ENCODE measurements at regions not wholly inside any gene's neighbourhood (a gene's known extent, or its start where the extent isn't known, plus 50 kb on each side); places are given as distances from the start of the nearest gene placed in this dataset.

DNA sequence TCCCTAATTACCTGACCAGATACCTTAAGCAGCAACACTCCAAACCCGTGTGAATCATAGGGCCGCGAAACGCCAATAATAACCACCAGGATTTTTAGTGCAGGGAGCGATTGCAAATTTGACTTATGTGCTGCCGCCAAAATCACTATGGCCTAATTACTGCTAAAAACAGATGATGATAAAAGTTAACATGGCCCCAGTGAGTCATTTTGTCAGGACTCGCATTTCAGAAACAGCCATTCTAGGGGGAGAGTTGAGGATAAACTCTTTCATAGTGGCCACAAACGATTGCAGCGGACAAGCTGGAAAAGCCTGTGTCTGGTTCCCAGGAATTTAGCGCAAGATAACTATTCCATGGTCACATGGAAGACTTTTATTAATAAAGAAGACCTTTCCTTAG is 103.4 kb downstream of the HLX start:
- Histone ChIP-seq H3K36me3 (ENCODE audit: low read depth) (no peaks in the 10 kb centered on the region), H3K27ac (ENCODE audit: poor library complexity, severe bottlenecking) (no peak overlapping the region), H3K4me3 (ENCODE audit: severe bottlenecking) (no peak overlapping the region), H3K27me3 (ENCODE audit: insufficient read depth, poor library complexity, severe bottlenecking) (no peaks in the 10 kb centered on the region), H3K4me1 (ENCODE audit: insufficient read depth, poor library complexity, severe bottlenecking) (no peaks in the 10 kb centered on the region), H3K9me3 (ENCODE audit: severe bottlenecking) (no peaks in the 10 kb centered on the region)
- ATAC-seq (ENCODE audit: low read depth) (no peak), DNase-seq (ENCODE audit: low spot score) (no peak)
- no peak for TF ChIP-seq CTCF (IDR thresholded peaks at IDR 0.05; ENCODE audit: poor library complexity, severe bottlenecking)

- no peak overlapping the region for H3K27ac ChIP-seq (ENCODE audit: poor library complexity, severe bottlenecking)
- DNase-seq (ENCODE audit: low spot score), result no peak
- H3K27me3 ChIP-seq (ENCODE audit: insufficient read depth, poor library complexity, severe bottlenecking), result no peaks in the 10 kb centered on the region
- ATAC-seq (ENCODE audit: low read depth), result no peak
- no peaks in the 10 kb centered on the region for H3K9me3 ChIP-seq (ENCODE audit: severe bottlenecking)
- H3K36me3 ChIP-seq (ENCODE audit: low read depth), result no peaks in the 10 kb centered on the region
- peak; percentile 16 for TF ChIP-seq CTCF (IDR thresholded peaks at IDR 0.05; ENCODE audit: poor library complexity, severe bottlenecking)
- no peak overlapping the region for H3K4me3 ChIP-seq (ENCODE audit: severe bottlenecking)
- no peaks in the 10 kb centered on the region for H3K4me1 ChIP-seq (ENCODE audit: insufficient read depth, poor library complexity, severe bottlenecking)
These were observed 104.8 kb downstream of the HLX start for GRCh38 chr1:220983877-220984635.

GRCh38 chr1:220990427-220991339 is 111.4 kb downstream of the HLX start:
- Histone ChIP-seq H3K27me3 (ENCODE audit: insufficient read depth, poor library complexity, severe bottlenecking) (no peaks in the 10 kb centered on the region), H3K4me1 (ENCODE audit: insufficient read depth, poor library complexity, severe bottlenecking) (no peaks in the 10 kb centered on the region), H3K4me3 (ENCODE audit: severe bottlenecking) (no peak overlapping the region), H3K36me3 (ENCODE audit: low read depth) (no peaks in the 10 kb centered on the region), H3K27ac (ENCODE audit: poor library complexity, severe bottlenecking) (no peak overlapping the region), H3K9me3 (ENCODE audit: severe bottlenecking) (no peaks in the 10 kb centered on the region)
- peak; percentile 54; the same call in 2 of the 3 replicates for ATAC-seq (ENCODE audit: low read depth)
- DNase-seq (ENCODE audit: low spot score), result no peak
- TF ChIP-seq CTCF (IDR thresholded peaks at IDR 0.05; ENCODE audit: poor library complexity, severe bottlenecking), result peak; percentile 15

GRCh38 chr1:220991506-220991905 is 112.3 kb downstream of the HLX start:
- no peak for ATAC-seq (ENCODE audit: low read depth)
- H3K27ac ChIP-seq (ENCODE audit: poor library complexity, severe bottlenecking), result no peak overlapping the region
- TF ChIP-seq CTCF (IDR thresholded peaks at IDR 0.05; ENCODE audit: poor library complexity, severe bottlenecking), result no peak
- no peaks in the 10 kb centered on the region for H3K27me3 ChIP-seq (ENCODE audit: insufficient read depth, poor library complexity, severe bottlenecking)
- no peaks in the 10 kb centered on the region for H3K4me1 ChIP-seq (ENCODE audit: insufficient read depth, poor library complexity, severe bottlenecking)
- no peaks in the 10 kb centered on the region for H3K9me3 ChIP-seq (ENCODE audit: severe bottlenecking)
- no peaks in the 10 kb centered on the region for H3K36me3 ChIP-seq (ENCODE audit: low read depth)
- H3K4me3 ChIP-seq (ENCODE audit: severe bottlenecking), result no peak overlapping the region
- no peak for DNase-seq (ENCODE audit: low spot score)

Data from RWPE2 (cell line).